Amygdala (tissue), 56 donors: ENCODE measurements at regions not wholly inside any gene's neighbourhood (a gene's known extent, or its start where the extent isn't known, plus 50 kb on each side); places are given as distances from the start of the nearest gene placed in this dataset.

ENCODE experiments used
- DNase-seq, 56 donors: peaks; one replicate each; lab custom pipeline; 2025; lab: John Stamatoyannopoulos, UW

DNA sequence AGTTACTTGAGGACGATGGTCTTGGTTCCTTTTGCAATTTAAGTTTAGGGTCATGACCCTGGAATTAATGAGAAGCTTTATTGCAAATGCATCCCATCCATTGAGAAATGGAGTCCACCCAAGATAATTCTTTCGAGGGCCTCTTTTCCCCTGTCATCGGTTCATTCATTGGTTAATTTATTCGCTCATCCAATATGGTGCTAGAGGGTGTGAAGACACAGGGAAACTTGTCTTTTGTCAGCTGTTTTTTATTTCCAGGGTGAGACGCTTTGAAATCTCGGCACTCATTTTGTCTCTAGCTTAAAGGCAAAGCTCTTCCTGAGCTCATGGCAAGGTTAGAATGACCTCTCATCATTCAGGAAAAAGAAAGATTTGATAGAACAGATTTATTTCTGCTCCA is 464.2 kb upstream of the EEF2KMT start:
- DNase-seq, result no peak

DNA sequence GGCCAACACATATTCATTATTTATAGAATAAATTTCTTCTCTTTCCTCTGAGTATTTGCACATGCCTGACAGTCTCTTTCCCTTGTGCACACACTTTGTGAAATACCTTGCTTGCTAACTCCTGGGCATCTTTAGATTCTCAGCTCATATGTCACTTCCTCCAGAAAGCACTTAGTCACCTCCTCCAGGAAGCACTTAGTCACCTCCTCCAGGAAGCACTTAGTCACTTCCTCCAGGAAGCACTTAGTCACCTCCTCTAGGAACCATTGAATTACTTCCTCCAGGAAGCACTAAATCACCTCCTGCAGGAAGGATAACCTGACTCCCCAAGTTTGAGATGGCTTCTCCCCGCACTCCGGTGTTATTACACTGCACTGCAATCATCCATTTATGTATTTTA is 462.5 kb upstream of the EEF2KMT start:
- DNase-seq, result no peak

- DNase-seq, result no peak
Observed at GRCh38 chr16:5557966-5558365, 460.4 kb upstream of the EEF2KMT start.

DNA sequence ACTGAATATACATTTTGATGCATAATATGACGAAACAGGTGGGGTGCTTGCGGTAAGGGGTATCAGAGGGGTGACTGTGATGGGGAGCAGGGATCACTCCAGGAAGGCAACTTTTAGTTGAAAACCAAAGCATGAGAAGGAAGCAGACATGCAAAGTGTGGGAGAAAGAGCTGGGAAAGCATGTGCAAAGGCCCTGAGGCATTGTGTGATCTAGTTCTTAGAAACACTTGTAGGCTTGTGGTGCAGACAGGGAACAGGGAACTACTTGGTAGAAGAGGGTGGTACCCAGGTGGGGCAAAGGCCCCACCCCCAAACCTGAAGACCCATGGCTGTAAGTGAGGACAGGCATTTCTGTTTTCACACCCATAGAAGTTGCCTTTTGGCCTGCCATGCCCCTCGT is 459.9 kb upstream of the EEF2KMT start:
- no peak for DNase-seq

DNA sequence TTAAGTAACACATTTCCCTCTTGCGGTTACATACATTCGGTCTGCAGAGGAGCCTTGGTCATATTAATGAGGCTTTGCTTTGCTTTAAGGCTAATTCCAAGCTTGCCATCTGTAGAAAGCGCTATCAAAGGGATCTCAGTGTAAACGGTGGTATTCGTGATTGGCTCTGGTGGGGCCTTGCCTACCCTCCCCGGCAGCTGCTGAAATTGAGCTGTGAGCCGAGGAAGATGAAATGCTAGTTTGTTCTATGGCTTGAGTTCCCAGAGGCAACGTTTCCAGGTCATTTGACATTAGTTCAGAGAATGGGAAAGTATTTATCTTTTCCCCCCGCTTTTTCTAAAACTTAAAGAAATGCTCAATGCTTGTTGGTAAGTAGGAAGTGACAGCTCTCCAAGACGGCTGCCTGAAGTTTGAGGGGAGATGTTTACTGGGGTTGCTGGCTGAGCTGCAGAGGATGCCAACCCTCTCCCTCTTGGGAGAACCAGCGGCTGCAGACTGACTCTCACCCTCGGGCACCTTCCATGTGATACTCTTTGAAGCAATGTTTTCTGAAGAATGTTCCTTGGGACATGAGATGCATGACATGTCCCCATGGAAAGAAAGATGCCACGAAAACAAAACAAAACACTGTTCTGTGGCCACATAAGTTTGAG is 458.7 kb upstream of the EEF2KMT start:
- DNase-seq, result no peak

GRCh38 chr16:5551909-5552308 is 454.3 kb upstream of the EEF2KMT start:
- DNase-seq, result peak in 1 of 56 donors; percentile 1

DNA sequence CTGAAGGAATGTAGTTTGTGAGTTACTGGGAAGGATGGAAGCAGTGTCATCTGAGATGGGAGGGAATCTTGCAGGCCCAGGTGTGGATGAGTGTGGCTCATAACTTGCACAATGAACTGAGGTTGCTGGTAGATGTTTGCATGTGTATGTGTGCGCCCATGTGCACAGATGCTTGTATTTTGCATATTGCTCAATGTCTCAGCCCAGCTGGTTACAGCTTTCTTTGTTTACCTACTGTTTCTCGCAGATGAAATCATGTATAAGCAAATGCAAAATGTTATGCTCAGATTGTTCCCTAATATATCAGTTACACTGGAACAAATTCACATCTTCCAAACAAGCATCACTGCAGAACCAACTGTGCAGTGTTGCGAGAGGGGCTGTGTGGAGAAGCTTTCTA is 452.2 kb upstream of the EEF2KMT start:
- peak in 1 of 56 donors; percentile 5 for DNase-seq

- DNase-seq, result no peak
Observed at GRCh38 chr16:5541356-5541755, 443.8 kb upstream of the EEF2KMT start.

DNA sequence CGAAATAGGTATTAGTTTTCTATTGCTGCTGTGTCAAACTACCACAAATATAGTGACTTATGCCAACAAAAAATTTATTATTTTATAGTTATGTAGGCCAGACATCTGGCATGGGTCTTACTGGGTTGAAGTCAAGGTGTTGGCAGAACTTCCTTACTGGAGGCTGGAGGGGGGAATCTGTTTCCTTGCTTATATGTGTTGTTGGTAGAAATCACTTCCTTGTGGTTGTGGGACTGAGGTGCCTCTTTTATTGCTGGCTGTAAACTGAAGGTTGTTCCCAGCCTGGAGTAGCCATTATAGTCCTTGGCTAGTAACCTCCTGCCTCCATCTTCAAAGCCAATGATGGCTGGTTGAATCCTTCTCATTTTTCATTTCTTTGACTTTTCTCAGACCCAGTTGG is 439.8 kb upstream of the EEF2KMT start:
- DNase-seq, result no peak

DNA sequence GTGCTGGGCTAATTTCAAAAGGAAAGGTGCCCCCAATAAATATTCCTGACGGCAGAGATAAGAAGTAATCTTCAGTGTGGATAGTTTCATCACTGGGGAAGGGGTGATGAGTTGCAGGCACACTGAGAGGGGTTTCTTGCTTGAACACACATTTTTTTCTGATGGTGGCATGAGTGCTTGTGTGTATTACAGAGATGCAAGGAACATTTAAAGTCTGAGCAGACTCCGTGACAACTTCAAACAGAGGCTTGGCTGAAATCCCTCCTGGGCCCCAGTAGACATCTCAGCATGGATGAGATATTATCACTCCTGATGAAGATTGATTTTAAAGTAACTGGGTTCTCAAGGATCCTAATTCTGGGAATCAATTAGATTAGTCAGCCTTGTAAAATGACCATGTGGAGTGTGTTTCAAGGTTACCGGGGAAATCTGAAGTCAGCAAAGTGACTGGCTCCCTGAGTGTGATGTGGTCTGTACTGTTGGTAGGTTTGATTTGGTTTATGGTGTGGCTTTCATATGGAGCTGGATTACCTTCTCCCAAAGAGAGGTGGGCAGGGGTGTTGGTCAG is 435.8 kb upstream of the EEF2KMT start:
- no peak for DNase-seq

DNA sequence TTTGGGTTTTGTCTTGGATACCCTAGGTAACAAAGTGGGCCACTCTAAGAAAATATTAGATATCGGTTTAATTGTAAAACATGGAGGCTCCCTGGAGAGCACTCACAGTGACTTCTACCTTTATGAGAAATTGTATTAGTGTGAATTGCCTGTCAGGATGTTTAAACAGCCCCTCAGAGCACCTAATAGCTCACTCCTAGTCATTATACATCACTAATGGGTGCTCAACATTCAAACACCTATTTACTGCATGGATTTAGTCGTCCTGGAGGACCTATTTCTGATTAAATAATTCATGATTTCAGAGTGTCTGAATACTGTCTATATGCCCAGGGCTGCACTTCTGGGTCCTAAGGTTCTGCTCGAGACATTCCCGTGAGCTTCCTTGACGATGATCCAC is 430.2 kb upstream of the EEF2KMT start:
- no peak for DNase-seq

DNA sequence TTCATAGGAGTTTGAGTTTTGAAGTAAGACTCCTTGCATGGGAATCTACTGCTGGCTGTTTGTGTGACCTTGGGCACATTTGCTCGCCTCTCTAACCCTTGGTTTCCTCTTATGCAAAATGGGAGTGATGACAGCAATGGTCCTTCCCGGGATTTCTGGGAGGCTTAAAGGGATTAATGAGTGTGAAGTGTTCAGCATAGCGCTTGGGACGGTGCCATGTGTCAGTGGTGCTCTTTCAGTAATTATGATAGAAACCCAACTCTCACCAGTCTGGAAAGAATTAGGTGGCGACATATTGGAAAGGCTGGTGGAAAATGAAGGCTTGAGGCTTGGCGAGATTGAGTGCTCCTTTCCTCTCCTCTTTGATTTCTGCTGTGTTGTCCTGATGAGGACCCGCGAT is 429.2 kb upstream of the EEF2KMT start:
- DNase-seq, result no peak

- no peak for DNase-seq
Observed at GRCh38 chr16:5523829-5524228, 426.2 kb upstream of the EEF2KMT start.

DNA sequence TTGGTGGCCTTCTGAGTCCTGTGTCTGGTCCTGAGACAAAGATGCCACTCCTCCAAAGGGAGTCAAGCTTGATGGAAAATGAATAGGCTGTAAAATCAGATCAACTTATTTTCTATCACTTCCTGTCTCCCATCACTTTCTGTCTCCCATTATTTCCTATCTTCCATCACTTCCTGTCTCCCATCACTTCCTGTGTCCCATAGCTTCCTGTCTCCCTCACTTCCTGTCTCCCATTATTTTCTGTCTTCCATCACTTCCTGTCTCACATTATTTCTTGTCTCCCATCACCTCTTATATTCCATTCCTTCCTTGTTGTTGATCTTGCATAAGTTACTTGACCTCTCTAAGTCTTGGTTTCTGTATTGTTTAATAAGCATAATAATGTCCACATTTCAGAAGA is 418.5 kb upstream of the EEF2KMT start:
- no peak for DNase-seq

- no peak for DNase-seq
Observed at GRCh38 chr16:5512014-5512413, 414.4 kb upstream of the EEF2KMT start.

- DNase-seq, result no peak
Observed at GRCh38 chr16:5510819-5511370, 413.3 kb upstream of the EEF2KMT start.

DNA sequence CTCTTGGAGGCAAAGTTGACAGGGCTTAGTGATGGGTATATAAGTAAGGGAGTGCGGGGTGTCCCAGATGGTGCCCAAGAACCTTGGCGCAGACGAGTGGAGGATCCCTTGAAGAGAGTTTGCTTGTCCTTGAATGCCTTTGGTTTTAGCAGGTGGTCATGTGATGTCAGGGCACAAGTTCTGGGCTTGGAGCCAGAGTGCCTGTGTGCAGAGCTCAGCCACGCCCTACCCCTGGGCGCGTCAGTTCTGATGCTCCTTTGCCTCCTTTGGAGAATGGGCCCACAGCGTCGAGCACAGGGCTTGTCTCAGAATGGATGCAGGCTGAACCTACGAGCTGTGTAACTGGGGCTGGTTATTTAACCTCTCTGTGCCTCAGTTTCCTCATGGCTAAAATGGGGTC is 412.2 kb upstream of the EEF2KMT start:
- DNase-seq, result no peak

- peak in 1 of 56 donors; percentile 2 for DNase-seq
Observed at GRCh38 chr16:5509336-5509735, 411.7 kb upstream of the EEF2KMT start.

DNA sequence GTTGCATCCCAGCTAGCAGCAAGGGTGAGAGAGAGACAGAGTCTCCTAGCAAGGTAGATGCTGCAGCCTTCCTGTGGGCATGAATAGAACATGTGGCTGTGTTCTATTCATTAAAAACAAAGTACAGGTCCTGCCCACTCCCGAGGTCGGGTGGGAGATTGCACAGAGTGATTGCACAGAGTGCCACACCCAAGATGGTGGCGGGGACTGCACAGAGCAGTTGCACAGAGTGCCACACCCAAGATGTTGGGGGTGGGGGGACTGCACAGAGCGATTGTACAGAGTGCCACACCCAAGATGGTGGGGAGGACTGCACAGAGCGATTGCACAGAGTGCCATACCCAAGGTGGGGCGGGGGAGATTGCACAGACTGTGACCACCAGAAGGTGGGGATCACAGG is 410.8 kb upstream of the EEF2KMT start:
- DNase-seq, result no peak

- peak in 6 of 56 donors; percentile 0 to 18 (median 8) for DNase-seq
Observed at GRCh38 chr16:5506021-5506420, 408.4 kb upstream of the EEF2KMT start.

- no peak for DNase-seq
Observed at GRCh38 chr16:5505091-5505887, 407.7 kb upstream of the EEF2KMT start.
